IMR-90 (cell line): ENCODE measurements at regions not wholly inside any gene's neighbourhood (a gene's known extent, or its start where the extent isn't known, plus 50 kb on each side); places are given as distances from the start of the nearest gene placed in this dataset.

Experiments used
- ATAC-seq: fragments of 200-7000 bp; cut with Tn5 transposase; 2 replicates; pipeline ENCODE4 v1.9.1; 2020; ENCODE audit warnings: low read depth, mild to moderate bottlenecking, moderate library complexity
- BruUV-seq: library from RNA; stranded (reverse); fragments of 400-500 nt; replicated peaks from 2 replicates; lab custom pipeline; 2021; lab: Mats Ljungman, UMichigan
- CTCF ChIA-PET: fragments of 300-600 bp; formaldehyde crosslinking; extraction: SDS; loops from one replicate; lab custom pipeline; 2021; ENCODE audit warnings: antibody characterized with exemption; lab: Yijun Ruan, JAX
- POLR2A ChIA-PET: fragments of 300-600 bp; sonication (Branson Sonifier 250); formaldehyde crosslinking; loops from one replicate; lab custom pipeline; 2022; ENCODE audit warnings: antibody characterized with exemption; ENCODE audit not compliant: unreplicated experiment; lab: Charles Lee
- DNase-seq: peaks from one replicate; pipeline ENCODE4 v3.0.0; 2013
- H2AFZ ChIP-seq: replicated peaks from 2 replicates; pipeline ENCODE3; 2013; ENCODE audit warnings: low read length, mild to moderate bottlenecking; ENCODE audit not compliant: poor library complexity
- H2AK5ac ChIP-seq: 2 replicates; pipeline ENCODE4 v1.6.1; 2013; ENCODE audit warnings: low read depth, low read length, inconsistent platforms
- H2AK9ac ChIP-seq: replicated peaks from 2 replicates; pipeline ENCODE3; 2013; ENCODE audit warnings: mild to moderate bottlenecking, low read depth, low read length, moderate library complexity; ENCODE audit not compliant: poor library complexity
- H2BK120ac ChIP-seq: 2 replicates; pipeline ENCODE4 v1.6.1; 2013; ENCODE audit warnings: low read depth, low read length, inconsistent platforms
- H2BK15ac ChIP-seq: 3 replicates; pipeline ENCODE4 v1.6.1; 2013; ENCODE audit warnings: low read depth, low read length, inconsistent platforms
- H2BK20ac ChIP-seq: 2 replicates; pipeline ENCODE4 v1.6.1; 2013; ENCODE audit warnings: low read depth, mild to moderate bottlenecking, inconsistent platforms, low read length, moderate library complexity
- H2BK5ac ChIP-seq: 2 replicates; pipeline ENCODE4 v1.6.1; 2013; ENCODE audit warnings: mild to moderate bottlenecking, low read depth, low read length, inconsistent platforms; ENCODE audit not compliant: poor library complexity, severe bottlenecking
- H3K14ac ChIP-seq: replicated peaks from 2 replicates; pipeline ENCODE4 v1.6.1; 2013; ENCODE audit warnings: low read depth, low read length, inconsistent platforms
- H3K18ac ChIP-seq: 2 replicates; pipeline ENCODE4 v1.6.1; 2013; ENCODE audit warnings: low read depth, low read length, control low read depth
- H3K23ac ChIP-seq: 2 replicates; pipeline ENCODE4 v1.6.1; 2013; ENCODE audit warnings: low read depth, low read length, inconsistent platforms
- H3K27ac ChIP-seq: 2 replicates; pipeline ENCODE4 v1.5.1; 2013; ENCODE audit warnings: mild to moderate bottlenecking, control low read depth, low read length; ENCODE audit not compliant: insufficient read depth
- H3K27me3 ChIP-seq: 2 replicates; pipeline ENCODE4 v1.6.1; 2013; ENCODE audit warnings: low read length; ENCODE audit not compliant: control insufficient read depth, insufficient read depth
- H3K36me3 ChIP-seq: 2 replicates; pipeline ENCODE4 v1.6.1; 2013; ENCODE audit warnings: low read length, mixed read lengths; ENCODE audit not compliant: control insufficient read depth, insufficient read depth
- H3K4ac ChIP-seq: 2 replicates; pipeline ENCODE4 v1.6.1; 2013; ENCODE audit warnings: low read depth, low read length, inconsistent platforms
- H3K4me1 ChIP-seq: 2 replicates; pipeline ENCODE4 v1.6.1; 2013; ENCODE audit warnings: low read length, mixed read lengths; ENCODE audit not compliant: control insufficient read depth, insufficient read depth
- H3K4me2 ChIP-seq: 2 replicates; pipeline ENCODE4 v1.6.1; 2013; ENCODE audit warnings: low read depth, mild to moderate bottlenecking, control low read depth, low read length, moderate library complexity
- H3K4me3 ChIP-seq: 2 replicates; pipeline ENCODE4 v1.5.1; 2013; ENCODE audit warnings: low read depth, mild to moderate bottlenecking, control low read depth, low read length, moderate library complexity; ENCODE audit not compliant: insufficient read depth
- H3K56ac ChIP-seq: 2 replicates; pipeline ENCODE4 v1.6.1; 2013; ENCODE audit warnings: low read length, inconsistent platforms; ENCODE audit not compliant: insufficient read depth; ENCODE audit errors: extremely low read depth
- H3K79me1 ChIP-seq, 2 experiments: 2 replicates each; pipeline ENCODE4 v1.6.1; 2013; ENCODE audit warnings: low read length in 2 of 2, inconsistent platforms in 1 of 2, low read depth in 1 of 2
- H3K9ac ChIP-seq: 2 replicates; pipeline ENCODE4 v1.6.1; 2013; ENCODE audit warnings: low read depth, low read length, control low read depth
- H3K9me1 ChIP-seq: 2 replicates; pipeline ENCODE4 v1.6.1; 2013; ENCODE audit warnings: low read length, inconsistent platforms; ENCODE audit not compliant: insufficient read depth
- H3K9me3 ChIP-seq: 2 replicates; pipeline ENCODE4 v1.6.1; 2013; ENCODE audit warnings: low read length; ENCODE audit not compliant: control insufficient read depth, insufficient read depth
- H4K20me1 ChIP-seq: 2 replicates; pipeline ENCODE4 v1.6.1; 2013; ENCODE audit warnings: low read length, inconsistent platforms; ENCODE audit not compliant: insufficient read depth
- H4K5ac ChIP-seq: 2 replicates; pipeline ENCODE4 v1.6.1; 2013; ENCODE audit warnings: mild to moderate bottlenecking, low read depth, low read length, control low read depth
- H4K8ac ChIP-seq, 2 experiments: 2 replicates each; pipeline ENCODE4 v1.6.1; 2013; ENCODE audit warnings: low read depth in 2 of 2, low read length in 2 of 2, control low read depth in 1 of 2, inconsistent platforms in 1 of 2
- H4K91ac ChIP-seq: 2 replicates; pipeline ENCODE4 v1.6.1; 2013; ENCODE audit warnings: low read depth, low read length, inconsistent platforms; ENCODE audit not compliant: insufficient read depth
- BHLHE40 ChIP-seq: fragments of 150-350 bp; IDR thresholded peaks from 2 replicates; pipeline ENCODE4 v1.6.1; 2016; ENCODE audit warnings: mild to moderate bottlenecking, low read depth, low read length
- CEBPB ChIP-seq: IDR thresholded peaks from 2 replicates; pipeline ENCODE4 v1.6.1; 2012; ENCODE audit warnings: low read depth, low read length, improper control_type of control experiment
- FOS ChIP-seq: fragments of 150-350 bp; IDR thresholded peaks from 2 replicates; pipeline ENCODE4 v1.6.1; 2016; ENCODE audit warnings: low read depth, low read length
- MAFK ChIP-seq: IDR thresholded peaks from 2 replicates; pipeline ENCODE4 v1.6.1; 2012; ENCODE audit warnings: low read depth, low read length, improper control_type of control experiment
- MAZ ChIP-seq: IDR thresholded peaks from 2 replicates; pipeline ENCODE4 v1.6.1; 2012; ENCODE audit warnings: low read depth, mild to moderate bottlenecking, low read length, improper control_type of control experiment, moderate library complexity, borderline replicate concordance
- POLR2A ChIP-seq: IDR thresholded peaks from 2 replicates; pipeline ENCODE4 v1.6.1; 2012; ENCODE audit warnings: mild to moderate bottlenecking, low read depth, low read length
- RAD21 ChIP-seq: IDR thresholded peaks from 2 replicates; pipeline ENCODE4 v1.6.1; 2012; ENCODE audit warnings: low read length, improper control_type of control experiment
- RCOR1 ChIP-seq: IDR thresholded peaks from 2 replicates; pipeline ENCODE4 v1.6.1; 2012; ENCODE audit warnings: mild to moderate bottlenecking, low read length, improper control_type of control experiment; ENCODE audit not compliant: insufficient replicate concordance
- RFX5 ChIP-seq: IDR thresholded peaks from 2 replicates; pipeline ENCODE4 v1.8.0; 2012; ENCODE audit warnings: low read depth, mild to moderate bottlenecking, low read length, moderate library complexity
- SMC3 ChIP-seq: fragments of 150-350 bp; IDR thresholded peaks from 2 replicates; pipeline ENCODE4 v1.6.1; 2016; ENCODE audit warnings: low read depth, mild to moderate bottlenecking, antibody characterized with exemption, low read length, moderate library complexity
- WGBS, 2 experiments: methylation state at CpG; one replicate each; pipeline versions ENCODE4 v1.1.5 to v1.1.7; 2013; ENCODE audit warnings: missing lambda C conversion rate in 2 of 2; ENCODE audit not compliant: insufficient read length in 1 of 2; ENCODE audit errors: extremely low coverage in 2 of 2; 5-methylcytosine and 5-hydroxymethylcytosine counted together
- dilution Hi-C: fragments of 300-500 bp; cut with HindIII; formaldehyde crosslinking; loops from one replicate; pipeline ENCODE4 v1.14.3; 2018; ENCODE audit warnings: low sequenced_read_pairs; ENCODE audit not compliant: unreplicated experiment
- in situ Hi-C: fragments of 300-500 bp; cut with MboI; formaldehyde crosslinking; loops from 3 replicates; pipeline ENCODE4 v1.14.3; 2019; ENCODE audit warnings: low sequenced_read_pairs, inconsistent platforms, mixed read lengths
- intact Hi-C: fragments of 100-400 bp; cut with micrococcal nuclease; formaldehyde crosslinking; loops from 2 replicates; pipeline ENCODE4 v1.10.0; 2022
- TF ChIP-seq, protein P1 (sequence below): conservative IDR thresholded peaks from 2 replicates; pipeline ENCODE4 v1.5.1; 2012; ENCODE audit warnings: mild to moderate bottlenecking, low read depth, low read length, improper control_type of control experiment
- TF ChIP-seq, protein P2 (sequence below): fragments of 150-350 bp; IDR thresholded peaks from 2 replicates; pipeline ENCODE4 v1.6.1; 2017; ENCODE audit warnings: mild to moderate bottlenecking, antibody characterized with exemption, low read length, low read depth
- TF ChIP-seq, protein P3 (sequence below): fragments of 150-350 bp; IDR thresholded peaks from 2 replicates; pipeline ENCODE4 v1.6.1; 2016; ENCODE audit warnings: low read depth, mild to moderate bottlenecking, low read length, moderate library complexity, borderline replicate concordance

DNA sequence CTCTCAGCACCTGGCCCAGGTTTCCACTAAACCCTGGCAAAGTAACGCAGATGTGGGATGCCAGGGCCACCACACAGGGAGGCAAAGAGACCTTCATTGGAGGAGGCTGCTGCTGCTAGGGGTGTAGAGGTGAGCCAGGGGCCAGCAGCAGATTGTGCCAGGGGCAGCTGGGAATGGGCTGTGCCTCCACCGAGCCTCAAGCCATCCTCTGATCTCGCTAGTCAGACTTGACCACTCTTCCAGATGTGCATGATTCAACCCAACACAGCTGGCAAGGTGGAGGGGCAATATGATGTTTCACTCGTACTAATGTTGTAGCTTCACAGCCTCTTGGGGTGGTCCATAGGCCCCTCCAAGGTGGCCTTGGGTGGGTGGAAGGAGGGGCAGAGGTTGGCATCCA is 73.0 kb upstream of the MRPS6 start:
- WGBS, 2 experiments = no CpG with 5 or more reads among the region's 4 CpGs
- intact Hi-C loops = no loop called here
- TF ChIP-seq MAZ (no peak), RAD21 (no peak), BHLHE40 (no peak), SMC3 (no peak), MAFK (no peak), RFX5 (no peak), FOS (no peak), CEBPB (no peak), RCOR1 (no peak), POLR2A (no peak)
- TF ChIP-seq, protein P1, sequence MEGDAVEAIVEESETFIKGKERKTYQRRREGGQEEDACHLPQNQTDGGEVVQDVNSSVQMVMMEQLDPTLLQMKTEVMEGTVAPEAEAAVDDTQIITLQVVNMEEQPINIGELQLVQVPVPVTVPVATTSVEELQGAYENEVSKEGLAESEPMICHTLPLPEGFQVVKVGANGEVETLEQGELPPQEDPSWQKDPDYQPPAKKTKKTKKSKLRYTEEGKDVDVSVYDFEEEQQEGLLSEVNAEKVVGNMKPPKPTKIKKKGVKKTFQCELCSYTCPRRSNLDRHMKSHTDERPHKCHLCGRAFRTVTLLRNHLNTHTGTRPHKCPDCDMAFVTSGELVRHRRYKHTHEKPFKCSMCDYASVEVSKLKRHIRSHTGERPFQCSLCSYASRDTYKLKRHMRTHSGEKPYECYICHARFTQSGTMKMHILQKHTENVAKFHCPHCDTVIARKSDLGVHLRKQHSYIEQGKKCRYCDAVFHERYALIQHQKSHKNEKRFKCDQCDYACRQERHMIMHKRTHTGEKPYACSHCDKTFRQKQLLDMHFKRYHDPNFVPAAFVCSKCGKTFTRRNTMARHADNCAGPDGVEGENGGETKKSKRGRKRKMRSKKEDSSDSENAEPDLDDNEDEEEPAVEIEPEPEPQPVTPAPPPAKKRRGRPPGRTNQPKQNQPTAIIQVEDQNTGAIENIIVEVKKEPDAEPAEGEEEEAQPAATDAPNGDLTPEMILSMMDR = no peak
- TF ChIP-seq, protein P2, sequence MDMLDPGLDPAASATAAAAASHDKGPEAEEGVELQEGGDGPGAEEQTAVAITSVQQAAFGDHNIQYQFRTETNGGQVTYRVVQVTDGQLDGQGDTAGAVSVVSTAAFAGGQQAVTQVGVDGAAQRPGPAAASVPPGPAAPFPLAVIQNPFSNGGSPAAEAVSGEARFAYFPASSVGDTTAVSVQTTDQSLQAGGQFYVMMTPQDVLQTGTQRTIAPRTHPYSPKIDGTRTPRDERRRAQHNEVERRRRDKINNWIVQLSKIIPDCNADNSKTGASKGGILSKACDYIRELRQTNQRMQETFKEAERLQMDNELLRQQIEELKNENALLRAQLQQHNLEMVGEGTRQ = no peak
- TF ChIP-seq, protein P3, sequence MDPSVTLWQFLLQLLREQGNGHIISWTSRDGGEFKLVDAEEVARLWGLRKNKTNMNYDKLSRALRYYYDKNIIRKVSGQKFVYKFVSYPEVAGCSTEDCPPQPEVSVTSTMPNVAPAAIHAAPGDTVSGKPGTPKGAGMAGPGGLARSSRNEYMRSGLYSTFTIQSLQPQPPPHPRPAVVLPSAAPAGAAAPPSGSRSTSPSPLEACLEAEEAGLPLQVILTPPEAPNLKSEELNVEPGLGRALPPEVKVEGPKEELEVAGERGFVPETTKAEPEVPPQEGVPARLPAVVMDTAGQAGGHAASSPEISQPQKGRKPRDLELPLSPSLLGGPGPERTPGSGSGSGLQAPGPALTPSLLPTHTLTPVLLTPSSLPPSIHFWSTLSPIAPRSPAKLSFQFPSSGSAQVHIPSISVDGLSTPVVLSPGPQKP = no peak

More for the DNA sequence above, 73.0 kb upstream of the MRPS6 start:
- Histone ChIP-seq H3K23ac (no peak overlapping the region), H3K4me3 (no peak overlapping the region), H4K91ac (no peak overlapping the region), H2AFZ (no peak overlapping the region), H3K18ac (no peak overlapping the region), H2BK120ac (no peak overlapping the region), H3K4me1 (peaks cover 2% of the 10 kb centered on the region), H3K79me1 (no peaks in the 10 kb centered on the region), H2BK5ac (no peak overlapping the region), H3K27ac (no peak overlapping the region), H3K9ac (no peak overlapping the region), H4K20me1 (no peaks in the 10 kb centered on the region), H3K9me3 (peaks cover 7% of the 10 kb centered on the region), H3K14ac (no peak overlapping the region), H3K4me2 (no peak overlapping the region), H3K4ac (no peak overlapping the region), H4K8ac (no peak overlapping the region), H3K27me3 (peaks cover 4% of the 10 kb centered on the region), H3K56ac (no peak overlapping the region), H2BK20ac (no peak overlapping the region), H2AK5ac (no peak overlapping the region), H3K9me1 (no peaks in the 10 kb centered on the region), H4K5ac (no peak overlapping the region), H2BK15ac (no peak overlapping the region), H2AK9ac (no peak overlapping the region), H3K36me3 (no peaks in the 10 kb centered on the region)
- CTCF ChIA-PET = no interaction called here
- dilution Hi-C loops = no loop called here
- BruUV-seq = no TSS peak
- no peak for DNase-seq
- in situ Hi-C loops = no loop called here
- POLR2A ChIA-PET = no interaction called here
- ATAC-seq = no peak
